ENCODE measurements at regions not wholly inside any gene's neighbourhood (a gene's known extent, or its start where the extent isn't known, plus 50 kb on each side); places are given as distances from the start of the nearest gene placed in this dataset.

- no peak for TF ChIP-seq CTCF (IDR thresholded peaks at IDR 0.05)
- Histone ChIP-seq H2AFZ (no peak overlapping the region), H3K4me1 (no peaks in the 10 kb centered on the region), H3K4me2 (ENCODE audit: low read length) (no peak overlapping the region), H3K36me3 (ENCODE audit: control insufficient read depth, insufficient read depth, low read length) (no peaks in the 10 kb centered on the region), H3K79me2 (no peaks in the 10 kb centered on the region), H3K27ac (no peak overlapping the region), H3K27me3 (ENCODE audit: control insufficient read depth, insufficient read depth, low read length) (no peaks in the 10 kb centered on the region), H3K9me3 (ENCODE audit: control insufficient read depth, low read length) (no peaks in the 10 kb centered on the region), H3K4me3 (ENCODE audit: low read depth, low read length) (no peak overlapping the region), H3K9ac (no peak overlapping the region)
Observed at GRCh38 chr11:134759855-134760254, 347.8 kb upstream of the B3GAT1 start.

GRCh38 chr11:134759274-134759673 lies 347.2 kb upstream of the B3GAT1 start:
- Histone ChIP-seq H3K4me2 (ENCODE audit: low read length) (no peak overlapping the region), H3K79me2 (no peaks in the 10 kb centered on the region), H3K4me1 (no peaks in the 10 kb centered on the region), H3K9ac (no peak overlapping the region), H3K36me3 (ENCODE audit: control insufficient read depth, insufficient read depth, low read length) (no peaks in the 10 kb centered on the region), H3K9me3 (ENCODE audit: control insufficient read depth, low read length) (no peaks in the 10 kb centered on the region), H2AFZ (no peak overlapping the region), H3K27me3 (ENCODE audit: control insufficient read depth, insufficient read depth, low read length) (no peaks in the 10 kb centered on the region), H3K4me3 (ENCODE audit: low read depth, low read length) (no peak overlapping the region), H3K27ac (no peak overlapping the region)
- TF ChIP-seq CTCF (IDR thresholded peaks at IDR 0.05) = no peak

- Histone ChIP-seq H3K9me3 (ENCODE audit: control insufficient read depth, low read length) (no peaks in the 10 kb centered on the region), H3K4me2 (ENCODE audit: low read length) (no peak overlapping the region), H3K27ac (no peak overlapping the region), H3K27me3 (ENCODE audit: control insufficient read depth, insufficient read depth, low read length) (no peaks in the 10 kb centered on the region), H3K36me3 (ENCODE audit: control insufficient read depth, insufficient read depth, low read length) (no peaks in the 10 kb centered on the region), H2AFZ (no peak overlapping the region), H3K4me1 (no peaks in the 10 kb centered on the region), H3K4me3 (ENCODE audit: low read depth, low read length) (no peak overlapping the region), H3K79me2 (no peaks in the 10 kb centered on the region), H3K9ac (no peak overlapping the region)
- TF ChIP-seq CTCF (IDR thresholded peaks at IDR 0.05) = no peak
Observed at GRCh38 chr11:134758342-134758931, 346.4 kb upstream of the B3GAT1 start.

GRCh38 chr11:134757633-134758032 lies 345.6 kb upstream of the B3GAT1 start:
- no peak overlapping the region for H2AFZ ChIP-seq
- H3K27ac ChIP-seq = no peak overlapping the region
- H3K4me2 ChIP-seq (ENCODE audit: low read length) = no peak overlapping the region
- no peak overlapping the region for H3K4me3 ChIP-seq (ENCODE audit: low read depth, low read length)
- no peaks in the 10 kb centered on the region for H3K79me2 ChIP-seq
- no peak for TF ChIP-seq CTCF (IDR thresholded peaks at IDR 0.05)
- no peak overlapping the region for H3K9ac ChIP-seq
- H3K9me3 ChIP-seq (ENCODE audit: control insufficient read depth, low read length) = no peaks in the 10 kb centered on the region
- no peaks in the 10 kb centered on the region for H3K27me3 ChIP-seq (ENCODE audit: control insufficient read depth, insufficient read depth, low read length)
- H3K4me1 ChIP-seq = no peaks in the 10 kb centered on the region
- H3K36me3 ChIP-seq (ENCODE audit: control insufficient read depth, insufficient read depth, low read length) = no peaks in the 10 kb centered on the region

GRCh38 chr11:134756811-134757540 lies 344.9 kb upstream of the B3GAT1 start:
- no peaks in the 10 kb centered on the region for H3K9me3 ChIP-seq (ENCODE audit: control insufficient read depth, low read length)
- no peaks in the 10 kb centered on the region for H3K79me2 ChIP-seq
- H3K4me2 ChIP-seq (ENCODE audit: low read length) = no peak overlapping the region
- H3K4me1 ChIP-seq = no peaks in the 10 kb centered on the region
- no peak overlapping the region for H3K9ac ChIP-seq
- H3K4me3 ChIP-seq (ENCODE audit: low read depth, low read length) = no peak overlapping the region
- no peak overlapping the region for H2AFZ ChIP-seq
- H3K36me3 ChIP-seq (ENCODE audit: control insufficient read depth, insufficient read depth, low read length) = no peaks in the 10 kb centered on the region
- H3K27ac ChIP-seq = no peak overlapping the region
- TF ChIP-seq CTCF (IDR thresholded peaks at IDR 0.05) = no peak
- no peaks in the 10 kb centered on the region for H3K27me3 ChIP-seq (ENCODE audit: control insufficient read depth, insufficient read depth, low read length)

Measured in parathyroid adenoma (tissue), 2 donors.